ENCODE measurements at regions not wholly inside any gene's neighbourhood (a gene's known extent, or its start where the extent isn't known, plus 50 kb on each side); places are given as distances from the start of the nearest gene placed in this dataset.

DNA sequence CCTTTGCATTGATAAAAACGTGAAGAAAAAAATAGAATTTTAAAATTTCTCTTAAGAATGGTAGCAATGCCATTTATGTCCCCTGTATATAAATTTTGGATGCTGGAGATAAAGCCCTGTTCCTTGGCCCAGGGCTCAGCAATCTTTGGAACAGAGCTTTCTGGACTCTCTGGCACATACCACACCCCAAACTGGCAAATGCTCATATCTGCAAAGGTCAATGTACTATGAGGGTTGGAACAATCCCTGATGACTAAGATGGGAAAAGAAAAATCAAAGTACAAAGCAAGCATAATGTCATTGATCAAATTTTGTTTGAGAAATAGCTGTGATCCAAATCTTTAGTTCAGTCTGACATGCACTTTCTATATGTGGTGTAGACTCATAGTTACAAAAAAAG, 158.1 kb upstream of the HCRTR2 start:
- H3K36me3 ChIP-seq = no peaks in the 10 kb centered on the region
- intact Hi-C loops (cut with DNase I) = no loop called here
- TF ChIP-seq, protein P1, sequence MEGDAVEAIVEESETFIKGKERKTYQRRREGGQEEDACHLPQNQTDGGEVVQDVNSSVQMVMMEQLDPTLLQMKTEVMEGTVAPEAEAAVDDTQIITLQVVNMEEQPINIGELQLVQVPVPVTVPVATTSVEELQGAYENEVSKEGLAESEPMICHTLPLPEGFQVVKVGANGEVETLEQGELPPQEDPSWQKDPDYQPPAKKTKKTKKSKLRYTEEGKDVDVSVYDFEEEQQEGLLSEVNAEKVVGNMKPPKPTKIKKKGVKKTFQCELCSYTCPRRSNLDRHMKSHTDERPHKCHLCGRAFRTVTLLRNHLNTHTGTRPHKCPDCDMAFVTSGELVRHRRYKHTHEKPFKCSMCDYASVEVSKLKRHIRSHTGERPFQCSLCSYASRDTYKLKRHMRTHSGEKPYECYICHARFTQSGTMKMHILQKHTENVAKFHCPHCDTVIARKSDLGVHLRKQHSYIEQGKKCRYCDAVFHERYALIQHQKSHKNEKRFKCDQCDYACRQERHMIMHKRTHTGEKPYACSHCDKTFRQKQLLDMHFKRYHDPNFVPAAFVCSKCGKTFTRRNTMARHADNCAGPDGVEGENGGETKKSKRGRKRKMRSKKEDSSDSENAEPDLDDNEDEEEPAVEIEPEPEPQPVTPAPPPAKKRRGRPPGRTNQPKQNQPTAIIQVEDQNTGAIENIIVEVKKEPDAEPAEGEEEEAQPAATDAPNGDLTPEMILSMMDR (IDR thresholded peaks at IDR 0.05) = no peak
- H3K27me3 ChIP-seq = no peaks in the 10 kb centered on the region
- H3K4me1 ChIP-seq = no peaks in the 10 kb centered on the region
- no peak overlapping the region for H3K4me3 ChIP-seq
- H3K9me3 ChIP-seq = no peaks in the 10 kb centered on the region
- ATAC-seq = no peak
- no peak for DNase-seq
- H3K27ac ChIP-seq = no peak overlapping the region

DNA sequence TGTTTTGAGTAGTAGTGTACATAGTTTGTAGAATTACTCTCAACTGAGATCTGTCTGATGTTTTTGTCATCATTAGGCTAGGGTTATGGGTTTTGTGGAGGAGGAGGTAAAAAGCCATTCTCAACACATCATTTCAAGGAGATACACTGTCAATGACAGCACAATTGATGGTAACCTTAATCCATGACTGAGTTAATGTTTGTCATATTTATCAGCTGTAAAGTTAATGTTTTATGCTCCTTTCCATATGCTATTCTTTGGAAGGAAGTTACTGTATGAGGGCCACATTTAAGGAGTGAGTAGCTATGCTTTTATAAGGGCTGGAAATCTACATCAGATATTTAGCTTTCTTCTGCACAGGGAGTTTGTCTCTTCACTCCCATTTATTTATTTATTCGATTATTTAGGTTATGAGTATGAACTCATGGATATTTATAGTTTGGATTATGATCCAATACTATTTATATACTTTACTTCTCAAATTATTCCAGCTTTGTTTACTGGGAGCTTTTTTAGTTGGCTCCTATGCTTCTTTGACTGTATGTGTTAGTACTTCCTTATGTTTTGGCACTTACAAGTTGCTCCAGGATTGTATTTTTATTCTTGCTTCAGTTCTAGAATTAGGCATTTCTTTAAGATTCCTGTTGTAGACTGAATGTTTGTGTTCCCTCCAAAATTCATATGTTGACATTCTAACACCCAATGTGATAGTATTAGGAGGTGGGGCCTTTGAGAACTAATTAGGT, 156.6 kb upstream of the HCRTR2 start:
- no peaks in the 10 kb centered on the region for H3K9me3 ChIP-seq
- H3K27me3 ChIP-seq = no peaks in the 10 kb centered on the region
- H3K4me1 ChIP-seq = no peaks in the 10 kb centered on the region
- TF ChIP-seq, protein P1 (IDR thresholded peaks at IDR 0.05) = no peak
- ATAC-seq (no peak), DNase-seq (peak in 2 of 4 donors; percentile 49 to 51)
- intact Hi-C loops (cut with DNase I) = no loop called here
- no peaks in the 10 kb centered on the region for H3K36me3 ChIP-seq
- H3K4me3 ChIP-seq = no peak overlapping the region
- no peak overlapping the region for H3K27ac ChIP-seq

DNA sequence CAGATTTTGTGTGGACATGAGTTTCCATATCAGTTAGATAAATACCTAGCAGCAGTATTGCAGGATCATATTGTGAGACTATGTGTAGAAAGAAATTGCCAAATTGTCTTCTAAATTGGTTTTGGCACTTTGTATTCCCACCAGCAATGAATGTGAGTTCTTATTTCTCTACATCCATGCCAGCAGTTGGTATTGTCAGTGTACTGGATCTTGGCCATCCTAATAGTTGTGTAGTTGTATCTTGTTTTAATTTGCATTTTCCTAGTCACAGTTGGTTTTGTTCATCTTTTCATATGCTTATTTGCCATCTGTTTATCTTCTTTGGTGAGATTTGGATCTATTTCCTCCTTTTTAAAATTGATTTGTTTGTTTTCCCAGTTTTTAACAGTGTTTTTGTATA, 154.7 kb upstream of the HCRTR2 start:
- intact Hi-C loops (cut with DNase I) = no loop called here
- DNase-seq = no peak

DNA sequence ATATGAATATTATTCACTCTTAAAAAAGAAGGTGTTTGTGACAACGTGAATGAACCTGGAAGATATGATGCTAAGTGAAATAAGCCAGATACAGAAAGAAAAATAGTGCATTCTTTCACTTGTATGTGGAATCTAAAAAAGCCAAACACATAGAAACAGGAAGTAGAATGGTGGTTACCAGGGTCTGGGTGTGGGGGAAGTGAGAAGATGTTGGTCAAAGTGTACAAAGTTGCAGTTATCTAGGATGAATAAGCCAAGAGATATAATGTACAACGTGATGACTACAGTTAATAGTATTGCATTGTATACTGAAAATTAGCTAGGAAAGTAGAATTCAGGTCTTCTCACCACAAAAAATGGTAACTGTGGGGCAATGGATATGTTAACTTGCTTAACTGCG, 151.1 kb upstream of the HCRTR2 start:
- Histone ChIP-seq H3K4me1 (no peaks in the 10 kb centered on the region), H3K27ac (no peak overlapping the region), H3K9me3 (no peaks in the 10 kb centered on the region), H3K27me3 (no peaks in the 10 kb centered on the region), H3K36me3 (no peaks in the 10 kb centered on the region), H3K4me3 (no peak overlapping the region)
- no peak for ATAC-seq
- TF ChIP-seq, protein P1 (IDR thresholded peaks at IDR 0.05) = no peak
- intact Hi-C loops (cut with DNase I) = no loop called here
- DNase-seq = no peak

More for the DNA sequence above, 154.7 kb upstream of the HCRTR2 start:
- H3K9me3 ChIP-seq = no peaks in the 10 kb centered on the region
- TF ChIP-seq, protein P1 (IDR thresholded peaks at IDR 0.05) = no peak
- no peak overlapping the region for H3K27ac ChIP-seq
- no peaks in the 10 kb centered on the region for H3K4me1 ChIP-seq
- H3K4me3 ChIP-seq = no peak overlapping the region
- H3K27me3 ChIP-seq = no peaks in the 10 kb centered on the region
- ATAC-seq = no peak
- H3K36me3 ChIP-seq = no peaks in the 10 kb centered on the region

DNA sequence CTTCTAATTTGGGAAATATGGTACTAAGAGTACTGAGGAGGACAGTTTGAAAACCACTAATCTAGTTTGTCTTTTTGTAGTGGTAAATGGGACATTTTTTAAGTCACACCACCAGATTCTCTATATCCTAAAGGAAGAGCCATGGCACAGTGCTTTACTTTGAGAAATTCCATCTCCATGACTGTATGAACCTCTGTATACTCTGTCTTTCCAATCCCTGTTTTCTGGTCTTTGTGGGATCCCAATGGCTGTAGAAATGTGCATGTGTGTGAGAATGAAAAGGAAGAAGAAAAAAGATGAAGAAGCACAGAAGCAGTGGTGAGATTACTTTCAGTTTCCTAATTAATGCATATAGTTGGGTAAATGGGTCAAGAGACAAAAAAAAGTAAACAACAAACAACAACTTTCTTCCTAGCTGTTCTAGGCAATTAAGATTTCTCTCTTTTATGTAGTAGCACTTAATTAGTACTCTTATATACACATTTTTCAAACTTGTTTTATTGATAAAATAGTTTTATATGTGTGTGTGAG, 141.2 kb upstream of the HCRTR2 start:
- Histone ChIP-seq H3K27ac (no peak overlapping the region), H3K9me3 (peaks cover 0 to 5% of the 10 kb centered on the region in 2 donors), H3K36me3 (no peaks in the 10 kb centered on the region), H3K27me3 (no peaks in the 10 kb centered on the region), H3K4me3 (no peak overlapping the region), H3K4me1 (no peaks in the 10 kb centered on the region)
- TF ChIP-seq, protein P1 (IDR thresholded peaks at IDR 0.05) = no peak
- no peak for DNase-seq
- intact Hi-C loops (cut with DNase I) = no loop called here
- no peak for ATAC-seq

Data from left lung (tissue), 4 donors.